GM18498 (cell line): ENCODE measurements at regions not wholly inside any gene's neighbourhood (a gene's known extent, or its start where the extent isn't known, plus 50 kb on each side); places are given as distances from the start of the nearest gene placed in this dataset.

ENCODE experiments used
- ATAC-seq: cut with Tn5 transposase; IDR thresholded peaks from one replicate; pipeline ENCODE4 v1.9.1; 2021; ENCODE audit warnings: mild to moderate bottlenecking, moderate library complexity; ENCODE audit not compliant: unreplicated experiment

GRCh38 chr6:134379076-134379475 is 61.2 kb upstream of the SGK1 start:
- peak; percentile 79 for ATAC-seq

- no peak for ATAC-seq
Measured at GRCh38 chr6:134378426-134378825, 60.5 kb upstream of the SGK1 start.

GRCh38 chr6:134376785-134377184 is 58.9 kb upstream of the SGK1 start:
- no peak for ATAC-seq

GRCh38 chr6:134375220-134375580 is 57.3 kb upstream of the SGK1 start:
- ATAC-seq = no peak

- no peak for ATAC-seq
Measured at GRCh38 chr6:134374491-134375219, 56.7 kb upstream of the SGK1 start.

- ATAC-seq = no peak
Measured at GRCh38 chr6:134373993-134374392, 56.1 kb upstream of the SGK1 start.

- ATAC-seq = peak; percentile 89
Measured at GRCh38 chr6:134373282-134373922, 55.5 kb upstream of the SGK1 start.

- ATAC-seq = no peak
Measured at GRCh38 chr6:134372603-134373281, 54.8 kb upstream of the SGK1 start.

GRCh38 chr6:134368670-134369069 is 50.8 kb upstream of the SGK1 start:
- no peak for ATAC-seq
